Ecto neural progenitor cell (in vitro differentiated cells): ENCODE measurements at regions not wholly inside any gene's neighbourhood (a gene's known extent, or its start where the extent isn't known, plus 50 kb on each side); places are given as distances from the start of the nearest gene placed in this dataset.

ENCODE experiments used
- DNase-seq: peaks from one replicate; pipeline ENCODE4 v3.0.0-alpha.2; 2018; ENCODE audit warnings: low spot score

GRCh38 chr13:44181931-44182330, 191.7 kb upstream of the SERP2 start:
- DNase-seq: no peak

- DNase-seq: no peak
These were observed 188.9 kb upstream of the SERP2 start for GRCh38 chr13:44184740-44185139.

DNA sequence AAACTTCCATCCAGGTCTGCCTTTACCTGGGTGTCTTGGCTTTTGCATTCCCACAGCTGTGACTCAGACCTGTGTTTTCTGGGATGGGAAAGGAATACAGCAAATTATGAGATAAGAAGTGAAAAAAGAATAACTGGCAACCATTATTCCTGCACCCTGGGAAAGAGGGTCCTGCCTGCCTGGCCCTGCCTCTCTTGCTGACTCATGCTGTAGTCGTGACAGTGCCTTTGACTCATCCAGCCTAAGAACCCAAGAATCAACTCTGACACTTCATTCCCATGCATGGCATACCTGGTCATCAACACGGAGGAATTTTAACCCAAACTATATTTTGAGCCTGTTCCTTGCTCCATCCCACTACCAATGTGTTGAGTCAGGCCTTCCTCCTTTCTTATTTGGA, 185.4 kb upstream of the SERP2 start:
- DNase-seq: no peak

- no peak for DNase-seq
These were observed 184.5 kb upstream of the SERP2 start for GRCh38 chr13:44189085-44189484.

DNA sequence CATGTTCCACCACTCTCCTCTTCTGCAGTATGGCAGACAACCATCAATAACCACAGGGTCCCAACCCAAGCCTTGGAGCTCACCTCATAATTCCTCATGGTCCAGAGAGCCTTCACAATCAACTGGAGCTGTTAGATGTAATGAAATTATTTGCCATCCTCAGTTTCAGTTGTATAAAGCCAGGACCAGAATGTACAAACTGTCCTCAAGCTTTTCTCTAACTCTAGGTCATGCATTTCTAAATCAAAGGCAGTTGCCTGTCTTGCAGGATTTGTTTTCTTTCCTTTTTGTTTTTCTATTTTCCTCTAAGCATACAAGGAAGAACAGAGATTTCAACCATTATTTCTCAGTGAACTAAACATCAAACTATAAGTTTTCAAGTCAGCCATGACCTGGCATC, 182.5 kb upstream of the SERP2 start:
- DNase-seq: no peak

DNA sequence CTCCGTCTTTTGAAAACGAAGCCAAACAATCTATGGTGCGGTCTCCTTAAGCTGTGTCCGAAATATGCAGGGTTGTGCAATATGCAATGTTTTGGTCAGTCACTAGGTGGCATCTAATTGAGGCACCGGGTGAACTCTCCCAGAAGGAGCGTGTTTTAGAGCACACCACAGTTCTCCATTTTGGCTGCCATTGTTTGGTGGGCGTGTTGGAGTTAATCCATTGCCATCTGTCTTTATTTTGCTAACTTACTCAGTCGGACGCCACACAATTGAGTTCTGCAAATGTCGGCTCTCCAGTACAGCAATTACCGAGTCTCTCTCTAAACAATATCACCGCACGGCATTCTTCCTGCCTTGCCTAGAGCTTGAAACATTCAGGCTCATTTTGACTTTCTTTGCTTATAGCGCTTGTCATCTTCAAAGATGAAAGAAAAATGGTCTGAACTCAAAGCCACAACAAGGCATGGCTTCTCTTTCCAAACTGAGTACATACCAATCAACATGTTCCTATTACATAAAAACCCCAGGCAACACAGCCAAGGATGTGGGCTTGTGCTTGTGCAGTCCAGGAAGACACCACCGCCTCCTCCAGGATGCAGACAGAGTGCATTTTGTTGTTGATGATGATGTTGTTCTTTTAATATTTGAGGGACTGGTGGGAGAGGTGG, 182.0 kb upstream of the SERP2 start:
- DNase-seq: peak; percentile 67

GRCh38 chr13:44193731-44194130, 179.9 kb upstream of the SERP2 start:
- DNase-seq: no peak

DNA sequence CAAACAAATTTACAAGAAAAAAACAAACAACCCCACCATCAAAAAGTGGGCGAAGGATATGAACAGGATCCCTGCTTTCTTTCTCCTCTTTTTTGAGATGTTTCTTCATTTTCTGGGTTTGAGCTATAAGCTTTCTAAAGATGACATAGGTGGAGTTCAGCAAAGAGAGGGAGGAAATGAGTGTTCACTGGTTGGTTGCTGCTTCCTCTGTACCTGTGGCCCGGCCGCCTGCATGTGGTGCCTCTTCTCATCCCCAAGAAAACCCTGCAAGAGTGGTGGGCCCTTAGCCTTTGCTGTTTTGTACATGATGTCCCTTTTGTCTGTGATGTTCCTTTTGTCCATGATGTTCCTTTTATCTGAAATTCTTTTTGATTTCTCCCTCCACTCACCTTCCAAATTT, 178.4 kb upstream of the SERP2 start:
- no peak for DNase-seq

- DNase-seq: no peak
These were observed 177.3 kb upstream of the SERP2 start for GRCh38 chr13:44196196-44196751.

GRCh38 chr13:44197791-44198770, 175.5 kb upstream of the SERP2 start:
- DNase-seq: no peak

DNA sequence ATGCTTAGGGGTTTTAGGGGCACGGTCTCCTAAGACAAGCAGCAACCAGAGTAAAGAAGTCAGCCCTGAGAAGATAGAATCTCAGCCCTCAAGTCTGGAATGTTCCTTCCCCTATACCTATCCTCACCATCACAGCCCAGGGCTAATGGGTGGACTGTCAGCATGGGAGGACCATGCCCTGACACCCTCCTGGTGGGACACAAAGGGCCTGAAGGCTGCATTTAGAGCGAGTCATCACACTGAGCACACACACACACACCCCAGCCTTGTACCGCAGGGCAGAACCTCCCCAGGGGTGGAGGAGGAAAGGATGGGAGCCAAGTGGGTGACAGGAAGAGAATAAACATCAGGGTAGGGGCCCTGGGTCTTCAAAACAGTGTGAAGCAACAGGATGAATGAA, 174.8 kb upstream of the SERP2 start:
- DNase-seq: no peak

GRCh38 chr13:44199627-44200207, 173.9 kb upstream of the SERP2 start:
- DNase-seq: no peak

- no peak for DNase-seq
These were observed 167.2 kb upstream of the SERP2 start for GRCh38 chr13:44206434-44206833.

GRCh38 chr13:44207476-44207875, 166.1 kb upstream of the SERP2 start:
- DNase-seq: no peak

- no peak for DNase-seq
These were observed 163.1 kb upstream of the SERP2 start for GRCh38 chr13:44210525-44210924.

DNA sequence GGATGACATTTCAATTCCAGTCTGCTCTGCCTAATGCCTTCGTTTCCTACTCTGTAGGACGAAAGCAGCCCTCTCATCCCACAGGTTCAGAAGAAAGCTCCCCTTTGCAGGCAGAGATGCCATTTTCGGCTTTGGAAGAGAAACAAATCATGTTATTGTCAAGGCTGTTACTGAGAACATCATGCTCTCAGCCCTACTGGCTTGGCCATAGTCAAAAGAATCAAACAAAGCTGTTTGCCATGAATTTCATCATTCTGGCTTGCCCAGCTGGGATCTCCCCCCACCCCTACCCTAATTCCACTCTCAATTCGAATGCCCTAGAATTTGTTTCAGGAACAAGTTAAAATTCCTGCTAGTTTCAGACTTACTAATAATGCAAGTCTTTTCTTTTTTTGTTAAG, 162.3 kb upstream of the SERP2 start:
- DNase-seq: no peak

DNA sequence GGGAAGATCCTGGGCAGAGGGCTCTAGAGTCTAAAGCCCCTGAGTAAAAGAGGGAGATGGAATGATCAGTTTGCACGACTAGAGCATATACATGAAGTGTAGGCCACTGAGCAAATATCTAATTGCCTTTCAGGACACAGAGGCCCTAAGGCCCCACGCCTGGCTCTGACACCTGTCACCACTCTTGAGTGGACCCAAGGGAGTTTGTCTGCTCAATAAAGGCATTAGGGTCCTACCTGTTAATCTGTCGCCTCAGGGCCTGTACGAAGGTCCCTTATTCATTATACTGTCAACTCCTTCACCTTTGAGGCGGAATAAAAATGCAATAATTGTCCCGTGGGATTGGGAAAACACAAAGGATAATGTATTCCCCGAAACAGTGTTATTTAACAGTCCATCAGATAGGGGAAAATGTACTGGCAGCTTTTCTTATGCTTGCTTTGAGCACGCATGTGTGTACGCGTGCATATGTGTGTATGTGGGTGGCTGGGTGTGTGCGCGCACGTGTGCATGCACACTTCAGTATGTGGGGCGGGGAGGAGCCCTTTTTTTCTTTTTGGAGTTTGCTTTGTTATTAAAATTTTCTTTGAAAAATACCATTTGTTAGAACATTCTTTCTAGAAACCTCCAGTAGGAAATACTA, 161.8 kb upstream of the SERP2 start:
- no peak for DNase-seq

- DNase-seq: no peak
These were observed 160.8 kb upstream of the SERP2 start for GRCh38 chr13:44212633-44213396.

GRCh38 chr13:44218501-44219240, 155.0 kb upstream of the SERP2 start:
- DNase-seq: no peak
